Parathyroid adenoma (tissue), 2 donors: ENCODE measurements at regions not wholly inside any gene's neighbourhood (a gene's known extent, or its start where the extent isn't known, plus 50 kb on each side); places are given as distances from the start of the nearest gene placed in this dataset.

Source experiments
- H2AFZ ChIP-seq: fragments of 300-600 bp; sonication (generic); one replicate; pipeline ENCODE4 v1.7.0; 2017; ENCODE audit warnings: antibody characterized with exemption, mild to moderate bottlenecking
- H3K27ac ChIP-seq: fragments of 300-600 bp; sonication (generic); one replicate; pipeline ENCODE4 v1.7.0; 2017
- H3K27me3 ChIP-seq: fragments of 300-600 bp; sonication (generic); one replicate; pipeline ENCODE4 v1.7.0; 2017; ENCODE audit warnings: low read length; ENCODE audit not compliant: control insufficient read depth, insufficient read depth
- H3K36me3 ChIP-seq: fragments of 300-600 bp; sonication (generic); one replicate; pipeline ENCODE4 v1.7.0; 2017; ENCODE audit warnings: low read length; ENCODE audit not compliant: control insufficient read depth, insufficient read depth
- H3K4me1 ChIP-seq: fragments of 300-600 bp; sonication (generic); one replicate; pipeline ENCODE4 v1.7.0; 2017; ENCODE audit warnings: control low read depth
- H3K4me2 ChIP-seq: fragments of 300-600 bp; sonication (generic); one replicate; pipeline ENCODE4 v1.7.0; 2017; ENCODE audit warnings: low read length
- H3K4me3 ChIP-seq: fragments of 300-600 bp; sonication (generic); one replicate; pipeline ENCODE4 v1.7.0; 2017; ENCODE audit warnings: low read depth, low read length
- H3K79me2 ChIP-seq: fragments of 300-600 bp; sonication (generic); one replicate; pipeline ENCODE4 v1.7.0; 2017; ENCODE audit warnings: control low read depth
- H3K9ac ChIP-seq: fragments of 300-600 bp; sonication (generic); one replicate; pipeline ENCODE4 v1.7.0; 2017; ENCODE audit warnings: mild to moderate bottlenecking
- H3K9me3 ChIP-seq: fragments of 300-600 bp; sonication (generic); one replicate; pipeline ENCODE4 v1.7.0; 2017; ENCODE audit warnings: low read length; ENCODE audit not compliant: control insufficient read depth
- CTCF ChIP-seq: fragments of 300-600 bp; sonication (generic); IDR thresholded peaks from one replicate; pipeline ENCODE4 v1.7.0; 2017; ENCODE audit warnings: antibody characterized with exemption, mild to moderate bottlenecking
- donor health status: primary hyperparathyroidism.

- Histone ChIP-seq H3K9ac (no peak overlapping the region), H3K4me3 (no peak overlapping the region), H2AFZ (no peak overlapping the region), H3K36me3 (no peaks in the 10 kb centered on the region), H3K27ac (no peak overlapping the region), H3K9me3 (no peaks in the 10 kb centered on the region), H3K27me3 (no peaks in the 10 kb centered on the region), H3K4me2 (no peak overlapping the region), H3K4me1 (peaks cover 17% of the 10 kb centered on the region), H3K79me2 (peaks cover 79% of the 10 kb centered on the region)
- TF ChIP-seq CTCF, result no peak
Measured at GRCh38 chr17:77470330-77470786, 329.6 kb downstream of the SEC14L1 start.

GRCh38 chr17:77470800-77471733 lies 330.3 kb downstream of the SEC14L1 start:
- H3K27ac ChIP-seq, result no peak overlapping the region
- H3K4me3 ChIP-seq, result no peak overlapping the region
- H3K79me2 ChIP-seq, result peaks cover 83% of the 10 kb centered on the region
- no peaks in the 10 kb centered on the region for H3K9me3 ChIP-seq
- peaks cover 17% of the 10 kb centered on the region for H3K4me1 ChIP-seq
- H3K27me3 ChIP-seq, result no peaks in the 10 kb centered on the region
- H3K4me2 ChIP-seq, result no peak overlapping the region
- H3K9ac ChIP-seq, result no peak overlapping the region
- no peaks in the 10 kb centered on the region for H3K36me3 ChIP-seq
- H2AFZ ChIP-seq, result no peak overlapping the region
- TF ChIP-seq CTCF, result no peak

GRCh38 chr17:77471984-77472461 lies 331.3 kb downstream of the SEC14L1 start:
- no peaks in the 10 kb centered on the region for H3K36me3 ChIP-seq
- peaks cover 17% of the 10 kb centered on the region for H3K4me1 ChIP-seq
- TF ChIP-seq CTCF, result no peak
- H3K27me3 ChIP-seq, result no peaks in the 10 kb centered on the region
- H3K27ac ChIP-seq, result no peak overlapping the region
- no peak overlapping the region for H2AFZ ChIP-seq
- no peak overlapping the region for H3K4me2 ChIP-seq
- H3K9me3 ChIP-seq, result no peaks in the 10 kb centered on the region
- H3K9ac ChIP-seq, result no peak overlapping the region
- H3K4me3 ChIP-seq, result no peak overlapping the region
- peaks cover 81% of the 10 kb centered on the region for H3K79me2 ChIP-seq

GRCh38 chr17:77472468-77473310 lies 331.9 kb downstream of the SEC14L1 start:
- H3K27ac ChIP-seq, result no peak overlapping the region
- no peak for TF ChIP-seq CTCF
- peaks cover 83% of the 10 kb centered on the region for H3K79me2 ChIP-seq
- H3K9ac ChIP-seq, result no peak overlapping the region
- H2AFZ ChIP-seq, result no peak overlapping the region
- no peak overlapping the region for H3K4me3 ChIP-seq
- H3K27me3 ChIP-seq, result no peaks in the 10 kb centered on the region
- no peak overlapping the region for H3K4me2 ChIP-seq
- H3K9me3 ChIP-seq, result no peaks in the 10 kb centered on the region
- H3K4me1 ChIP-seq, result peaks cover 19% of the 10 kb centered on the region
- H3K36me3 ChIP-seq, result no peaks in the 10 kb centered on the region
